SU-DHL-6 (cell line): ENCODE measurements at regions not wholly inside any gene's neighbourhood (a gene's known extent, or its start where the extent isn't known, plus 50 kb on each side); places are given as distances from the start of the nearest gene placed in this dataset.
"Not testable (repeated sequence)": the region's sequence is repeated elsewhere in the genome, so short reads cannot be mapped to it uniquely, and the experiment has no call there.

Source experiments
- H2AFZ ChIP-seq: fragments of 200-600 bp; sonication (generic); 2 replicates; pipeline ENCODE4 v1.6.1; 2014; ENCODE audit warnings: low read depth, mild to moderate bottlenecking, moderate library complexity, mixed read lengths, antibody characterized with exemption, low read length; ENCODE audit not compliant: severe bottlenecking
- H3F3A ChIP-seq: fragments of 200-600 bp; shearing (Covaris generic); 2 replicates; pipeline ENCODE4 v1.6.0; 2016; ENCODE audit warnings: antibody characterized with exemption, mild to moderate bottlenecking; ENCODE audit not compliant: insufficient read depth
- H3K27ac ChIP-seq: fragments of 200-600 bp; sonication (generic); 2 replicates; pipeline ENCODE4 v1.5.1; 2016; ENCODE audit warnings: low read depth, mild to moderate bottlenecking, low read length, moderate library complexity, mixed read lengths
- H3K27me3 ChIP-seq: fragments of 200-600 bp; sonication (generic), shearing (Covaris generic); 2 replicates; pipeline ENCODE4 v1.6.0; 2014; ENCODE audit warnings: mild to moderate bottlenecking, low read length
- H3K36me3 ChIP-seq: fragments of 200-600 bp; sonication (generic); 2 replicates; pipeline ENCODE4 v1.6.1; 2014; ENCODE audit warnings: mild to moderate bottlenecking, low read length, mixed read lengths
- H3K4me2 ChIP-seq: fragments of 300-600, 200-600 bp; shearing (Covaris generic), sonication (generic); 2 replicates; pipeline ENCODE4 v1.6.0; 2014; ENCODE audit warnings: low read length, low read depth, mild to moderate bottlenecking; ENCODE audit not compliant: poor library complexity, severe bottlenecking
- H3K4me3 ChIP-seq: fragments of 200-600 bp; sonication (generic); 2 replicates; pipeline ENCODE4 v1.5.1; 2014; ENCODE audit warnings: antibody characterized with exemption, low read length, mild to moderate bottlenecking, mixed read lengths; ENCODE audit not compliant: insufficient read depth, poor library complexity, severe bottlenecking
- H3K79me2 ChIP-seq: fragments of 200-600 bp; sonication (generic); 2 replicates; pipeline ENCODE4 v1.6.1; 2014; ENCODE audit warnings: mild to moderate bottlenecking, low read length, moderate library complexity; ENCODE audit not compliant: insufficient read depth
- H3K9ac ChIP-seq: fragments of 200-600 bp; sonication (generic); 2 replicates; pipeline ENCODE4 v1.7.0; 2014; ENCODE audit warnings: mild to moderate bottlenecking, low read length
- H3K9me2 ChIP-seq: fragments of 200-600 bp; sonication (generic); replicated peaks from 2 replicates; pipeline ENCODE4 v1.6.1; 2014; ENCODE audit warnings: low read length; ENCODE audit not compliant: insufficient read depth
- H3K9me3 ChIP-seq: fragments of 200-600 bp; sonication (generic); 2 replicates; pipeline ENCODE4 v1.6.1; 2014; ENCODE audit warnings: low read length, mixed read lengths; ENCODE audit not compliant: insufficient read depth
- H4K20me1 ChIP-seq: fragments of 200-600 bp; sonication (generic); 2 replicates; pipeline ENCODE4 v1.6.1; 2014; ENCODE audit warnings: low read depth, mild to moderate bottlenecking, antibody characterized with exemption, low read length, moderate library complexity, mixed read lengths
- CTCF ChIP-seq: fragments of 200-600 bp; sonication (generic); IDR thresholded peaks from one replicate; pipeline ENCODE4 v1.5.1; 2017; ENCODE audit warnings: antibody characterized with exemption, mild to moderate bottlenecking, low read length, moderate library complexity; ENCODE audit not compliant: insufficient read depth, poor library complexity, severe bottlenecking
- EZH2phosphoT487 ChIP-seq: fragments of 200-600 bp; sonication (generic), shearing (Covaris generic); conservative IDR thresholded peaks from 2 replicates; pipeline ENCODE4 v1.6.1; 2018; ENCODE audit warnings: mild to moderate bottlenecking, antibody characterized with exemption, low read length, moderate library complexity, mixed read lengths

- Histone ChIP-seq H3K9ac (no peak overlapping the region), H3K79me2 (no peaks in the 10 kb centered on the region), H3K27ac (no peak overlapping the region), H3K9me3 (no peaks in the 10 kb centered on the region), H3K4me3 (no peak overlapping the region), H4K20me1 (no peaks in the 10 kb centered on the region), H3K36me3 (no peaks in the 10 kb centered on the region), H2AFZ (no peak overlapping the region), H3K4me2 (no peak overlapping the region), H3F3A (no peaks in the 10 kb centered on the region), H3K27me3 (no peaks in the 10 kb centered on the region), H3K9me2 (no peaks in the 10 kb centered on the region)
- TF ChIP-seq CTCF, result no peak
- TF ChIP-seq EZH2phosphoT487, result no peak
Observed at GRCh38 chr20:48331518-48332286, 496.1 kb downstream of the PREX1 start.

- no peak overlapping the region for H2AFZ ChIP-seq
- no peaks in the 10 kb centered on the region for H4K20me1 ChIP-seq
- no peaks in the 10 kb centered on the region for H3K9me3 ChIP-seq
- no peak overlapping the region for H3K27ac ChIP-seq
- no peaks in the 10 kb centered on the region for H3K36me3 ChIP-seq
- H3F3A ChIP-seq, result no peaks in the 10 kb centered on the region
- no peaks in the 10 kb centered on the region for H3K79me2 ChIP-seq
- H3K9me2 ChIP-seq, result no peaks in the 10 kb centered on the region
- peak; percentile 26 for TF ChIP-seq CTCF
- no peak for TF ChIP-seq EZH2phosphoT487
- H3K9ac ChIP-seq, result no peak overlapping the region
- H3K4me2 ChIP-seq, result no peak overlapping the region
- H3K4me3 ChIP-seq, result no peak overlapping the region
- no peaks in the 10 kb centered on the region for H3K27me3 ChIP-seq
Observed at GRCh38 chr20:48329676-48330664, 497.8 kb downstream of the PREX1 start.

GRCh38 chr20:48329031-48329615 lies 498.7 kb downstream of the PREX1 start:
- H3K9me3 ChIP-seq, result no peaks in the 10 kb centered on the region
- TF ChIP-seq EZH2phosphoT487, result no peak
- TF ChIP-seq CTCF, result no peak
- no peaks in the 10 kb centered on the region for H4K20me1 ChIP-seq
- H3K79me2 ChIP-seq, result no peaks in the 10 kb centered on the region
- no peak overlapping the region for H3K9ac ChIP-seq
- no peak overlapping the region for H2AFZ ChIP-seq
- no peaks in the 10 kb centered on the region for H3K36me3 ChIP-seq
- no peak overlapping the region for H3K27ac ChIP-seq
- no peak overlapping the region for H3K4me2 ChIP-seq
- no peaks in the 10 kb centered on the region for H3F3A ChIP-seq
- H3K4me3 ChIP-seq, result no peak overlapping the region
- H3K27me3 ChIP-seq, result no peaks in the 10 kb centered on the region
- H3K9me2 ChIP-seq, result no peaks in the 10 kb centered on the region

GRCh38 chr20:48327848-48328247 lies 500.0 kb downstream of the PREX1 start:
- H3K4me3 ChIP-seq, H3K79me2 ChIP-seq, H3K36me3 ChIP-seq, H4K20me1 ChIP-seq, H2AFZ ChIP-seq, H3K27me3 ChIP-seq, H3F3A ChIP-seq, H3K9me2 ChIP-seq, H3K9ac ChIP-seq, H3K4me2 ChIP-seq, H3K9me3 ChIP-seq, H3K27ac ChIP-seq: not testable (repeated sequence)
